Activated T-cell treated with anti-CD3 and anti-CD28 coated beads, Interleukin-2, amount 50 U/mL, for 4 hours (primary cell): ENCODE measurements at regions not wholly inside any gene's neighbourhood (a gene's known extent, or its start where the extent isn't known, plus 50 kb on each side); places are given as distances from the start of the nearest gene placed in this dataset.

Experiments
- ATAC-seq, 2 donors: fragments of 200-7000 bp; cut with Tn5 transposase; one replicate each; pipeline ENCODE4 v1.10.0; 2021
- DNase-seq: peaks from one replicate; pipeline ENCODE4 v3.0.0-alpha.2; 2020
- H3K27me3 Mint-ChIP-seq: one replicate; pipeline ENCODE4 v1.8.0; 2021; ENCODE audit warnings: low read depth, mixed read lengths
- H3K36me3 Mint-ChIP-seq: one replicate; pipeline ENCODE4 v1.8.0; 2022; ENCODE audit warnings: mixed read lengths; ENCODE audit not compliant: insufficient read depth
- H3K4me1 Mint-ChIP-seq: one replicate; pipeline ENCODE4 v1.8.0; 2021; ENCODE audit warnings: low read depth, mixed read lengths
- H3K4me3 Mint-ChIP-seq: one replicate; pipeline ENCODE4 v1.8.0; 2021; ENCODE audit warnings: mild to moderate bottlenecking, moderate library complexity, mixed read lengths
- H3K9me3 Mint-ChIP-seq: one replicate; pipeline ENCODE4 v1.8.0; 2021; ENCODE audit warnings: mixed read lengths

- no peaks in the 10 kb centered on the region for H3K9me3 Mint-ChIP-seq
- no peaks in the 10 kb centered on the region for H3K4me1 Mint-ChIP-seq
- peaks cover 9% of the 10 kb centered on the region for H3K27me3 Mint-ChIP-seq
- DNase-seq, result no peak
- no peak for ATAC-seq
- no peaks in the 10 kb centered on the region for H3K36me3 Mint-ChIP-seq
- H3K4me3 Mint-ChIP-seq, result no peak overlapping the region
These were observed 256.2 kb upstream of the KLHL29 start for GRCh38 chr2:23128684-23129292.

- Mint-ChIP-seq H3K4me1 (no peaks in the 10 kb centered on the region), H3K27me3 (peaks cover 9% of the 10 kb centered on the region), H3K9me3 (no peaks in the 10 kb centered on the region), H3K4me3 (no peak overlapping the region), H3K36me3 (no peaks in the 10 kb centered on the region)
- ATAC-seq, result no peak
- no peak for DNase-seq
These were observed 253.9 kb upstream of the KLHL29 start for GRCh38 chr2:23131066-23131575.

- H3K4me1 Mint-ChIP-seq, result no peaks in the 10 kb centered on the region
- no peak for ATAC-seq
- H3K27me3 Mint-ChIP-seq, result peaks cover 9% of the 10 kb centered on the region
These were observed 253.0 kb upstream of the KLHL29 start for GRCh38 chr2:23132000-23132399.

GRCh38 chr2:23132823-23133595 is 252.0 kb upstream of the KLHL29 start:
- no peaks in the 10 kb centered on the region for H3K4me1 Mint-ChIP-seq
- peaks cover 9% of the 10 kb centered on the region for H3K27me3 Mint-ChIP-seq
- no peaks in the 10 kb centered on the region for H3K36me3 Mint-ChIP-seq
- DNase-seq, result no peak
- H3K9me3 Mint-ChIP-seq, result no peaks in the 10 kb centered on the region
- H3K4me3 Mint-ChIP-seq, result no peak overlapping the region
- ATAC-seq, result no peak

More at GRCh38 chr2:23132000-23132399, 253.0 kb upstream of the KLHL29 start:
- Mint-ChIP-seq H3K36me3 (no peaks in the 10 kb centered on the region), H3K9me3 (no peaks in the 10 kb centered on the region), H3K4me3 (no peak overlapping the region)
- no peak for DNase-seq

GRCh38 chr2:23134726-23135125 is 250.3 kb upstream of the KLHL29 start:
- DNase-seq (no peak), ATAC-seq (no peak)
- Mint-ChIP-seq H3K4me1 (no peaks in the 10 kb centered on the region), H3K36me3 (no peaks in the 10 kb centered on the region), H3K9me3 (no peaks in the 10 kb centered on the region), H3K4me3 (no peak overlapping the region), H3K27me3 (peaks cover 7% of the 10 kb centered on the region)

- Mint-ChIP-seq H3K27me3 (peaks cover 4% of the 10 kb centered on the region), H3K4me1 (no peaks in the 10 kb centered on the region), H3K36me3 (no peaks in the 10 kb centered on the region), H3K4me3 (no peak overlapping the region), H3K9me3 (no peaks in the 10 kb centered on the region)
- DNase-seq, result no peak
- no peak for ATAC-seq
These were observed 249.4 kb upstream of the KLHL29 start for GRCh38 chr2:23135481-23136100.

DNA sequence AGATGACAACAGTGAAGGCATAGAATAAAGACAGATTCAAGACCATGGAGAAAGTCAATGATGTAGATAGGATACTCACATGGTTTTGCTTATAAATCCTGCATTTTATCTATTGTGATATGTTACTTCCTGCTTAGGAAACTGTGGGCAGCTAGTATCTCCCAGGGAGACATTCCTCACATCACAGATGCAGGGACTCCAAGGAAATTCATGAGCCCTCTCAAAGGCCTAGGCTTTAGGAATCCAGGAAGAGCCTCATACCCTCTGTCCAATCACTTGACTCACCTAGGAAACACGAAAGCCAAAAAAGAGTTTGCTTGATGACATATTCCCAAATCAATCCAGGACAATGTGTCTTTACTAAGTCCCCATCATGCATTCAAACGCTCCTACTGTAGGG is 247.8 kb upstream of the KLHL29 start:
- Mint-ChIP-seq H3K4me3 (no peak overlapping the region), H3K27me3 (peaks cover 6% of the 10 kb centered on the region), H3K36me3 (no peaks in the 10 kb centered on the region), H3K9me3 (no peaks in the 10 kb centered on the region), H3K4me1 (no peaks in the 10 kb centered on the region)
- DNase-seq, result no peak
- ATAC-seq, result no peak

- no peak for DNase-seq
- H3K36me3 Mint-ChIP-seq, result no peaks in the 10 kb centered on the region
- no peaks in the 10 kb centered on the region for H3K4me1 Mint-ChIP-seq
These were observed 246.3 kb upstream of the KLHL29 start for GRCh38 chr2:23138701-23139100.

DNA sequence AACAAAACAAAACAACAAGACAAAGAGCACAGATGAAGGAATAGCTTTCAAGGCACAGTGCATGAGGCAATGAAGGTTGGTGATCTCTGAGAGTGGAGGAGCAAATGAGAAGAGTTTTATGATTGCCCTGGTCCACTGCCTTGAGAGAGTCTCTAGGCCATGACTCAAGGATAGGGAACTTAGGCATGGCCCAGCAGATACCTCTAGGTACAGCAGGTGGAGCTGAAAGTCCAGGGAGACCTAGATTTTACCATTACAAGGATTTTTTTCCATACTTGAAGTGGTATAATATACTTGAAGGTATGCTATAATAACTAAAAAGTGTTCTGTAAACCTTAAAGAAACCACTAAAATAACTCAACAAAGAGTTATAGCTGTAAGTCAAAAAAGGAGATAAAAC is 239.5 kb upstream of the KLHL29 start:
- ATAC-seq (no peak), DNase-seq (no peak)
- Mint-ChIP-seq H3K4me1 (no peaks in the 10 kb centered on the region), H3K4me3 (no peak overlapping the region), H3K36me3 (no peaks in the 10 kb centered on the region), H3K27me3 (peaks cover 7% of the 10 kb centered on the region), H3K9me3 (no peaks in the 10 kb centered on the region)

More at GRCh38 chr2:23138701-23139100, 246.3 kb upstream of the KLHL29 start:
- no peak for ATAC-seq
- Mint-ChIP-seq H3K4me3 (no peak overlapping the region), H3K9me3 (no peaks in the 10 kb centered on the region), H3K27me3 (peaks cover 7% of the 10 kb centered on the region)

- Mint-ChIP-seq H3K27me3 (peaks cover 7% of the 10 kb centered on the region), H3K9me3 (no peaks in the 10 kb centered on the region), H3K4me3 (no peak overlapping the region), H3K4me1 (no peaks in the 10 kb centered on the region), H3K36me3 (no peaks in the 10 kb centered on the region)
- no peak for ATAC-seq
- DNase-seq, result no peak
These were observed 239.0 kb upstream of the KLHL29 start for GRCh38 chr2:23146011-23146410.

DNA sequence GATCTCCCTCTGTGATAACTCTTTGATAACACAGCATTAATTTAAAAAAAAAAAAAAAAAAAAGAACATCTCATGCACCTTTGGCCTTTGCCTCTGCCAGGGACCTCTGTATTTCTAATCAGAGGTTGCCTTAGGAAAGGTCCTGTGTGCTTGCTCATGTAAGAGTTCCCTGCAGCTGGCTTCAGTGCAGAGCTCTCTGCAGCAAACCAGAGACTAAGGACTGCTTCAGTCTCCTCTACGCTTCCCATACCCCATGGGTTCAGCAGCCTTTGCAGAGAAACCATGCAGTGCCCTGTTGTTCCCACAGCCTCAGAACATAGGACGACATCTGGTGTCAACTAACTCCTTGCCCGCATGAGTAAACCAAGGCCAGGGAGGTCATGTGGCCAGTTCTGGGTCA is 236.6 kb upstream of the KLHL29 start:
- no peaks in the 10 kb centered on the region for H3K36me3 Mint-ChIP-seq
- H3K27me3 Mint-ChIP-seq, result peaks cover 4% of the 10 kb centered on the region
- DNase-seq, result no peak
- no peaks in the 10 kb centered on the region for H3K9me3 Mint-ChIP-seq
- no peak for ATAC-seq
- H3K4me3 Mint-ChIP-seq, result no peak overlapping the region
- H3K4me1 Mint-ChIP-seq, result no peaks in the 10 kb centered on the region

- ATAC-seq (no peak), DNase-seq (no peak)
- Mint-ChIP-seq H3K4me1 (no peaks in the 10 kb centered on the region), H3K9me3 (no peaks in the 10 kb centered on the region), H3K27me3 (peaks cover 4% of the 10 kb centered on the region), H3K4me3 (no peak overlapping the region), H3K36me3 (no peaks in the 10 kb centered on the region)
These were observed 235.2 kb upstream of the KLHL29 start for GRCh38 chr2:23149777-23150176.

DNA sequence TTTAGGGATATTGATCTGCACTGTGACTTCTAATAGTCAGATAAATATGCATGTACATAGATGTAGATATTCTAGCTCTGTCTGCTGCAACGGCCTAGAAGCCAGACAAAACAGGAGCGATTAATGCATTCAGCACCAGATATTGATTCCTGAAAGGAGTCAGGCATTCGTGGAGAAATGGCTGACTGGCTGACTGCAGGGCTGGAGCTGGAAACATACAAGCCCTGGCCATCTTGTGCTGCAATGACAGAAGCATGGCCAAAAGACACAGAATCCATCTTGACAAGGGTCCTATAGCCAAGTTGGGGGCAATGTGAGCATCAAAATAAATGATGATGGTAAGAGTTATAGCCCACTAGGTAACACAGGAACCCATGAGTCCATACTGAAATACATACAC is 231.5 kb upstream of the KLHL29 start:
- H3K4me1 Mint-ChIP-seq, result no peaks in the 10 kb centered on the region
- no peaks in the 10 kb centered on the region for H3K9me3 Mint-ChIP-seq
- H3K36me3 Mint-ChIP-seq, result no peaks in the 10 kb centered on the region
- H3K4me3 Mint-ChIP-seq, result no peak overlapping the region
- ATAC-seq (no peak), DNase-seq (no peak)
- H3K27me3 Mint-ChIP-seq, result peaks cover 2% of the 10 kb centered on the region

GRCh38 chr2:23155022-23155421 is 230.0 kb upstream of the KLHL29 start:
- Mint-ChIP-seq H3K36me3 (no peaks in the 10 kb centered on the region), H3K9me3 (no peaks in the 10 kb centered on the region)

DNA sequence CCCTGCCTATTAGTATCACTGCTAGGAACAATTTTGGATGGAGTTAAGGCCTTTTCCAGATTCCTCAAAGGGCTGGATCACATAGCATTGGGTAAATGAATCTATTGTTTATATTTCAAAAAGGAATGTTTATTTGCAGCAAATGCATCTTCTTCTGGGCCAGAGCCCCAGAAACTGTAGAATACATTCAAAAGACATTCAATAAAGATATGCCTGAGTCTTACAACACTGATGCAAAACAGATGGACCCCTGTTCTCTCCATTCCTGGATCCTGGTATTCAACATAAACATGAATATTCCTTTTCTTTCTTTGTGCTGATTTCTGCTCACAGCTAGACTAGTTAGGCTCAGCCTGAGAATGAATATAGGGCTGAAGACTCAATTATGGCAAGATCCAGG is 227.2 kb upstream of the KLHL29 start:
- DNase-seq, result no peak
- no peaks in the 10 kb centered on the region for H3K27me3 Mint-ChIP-seq
- H3K9me3 Mint-ChIP-seq, result no peaks in the 10 kb centered on the region
- no peaks in the 10 kb centered on the region for H3K4me1 Mint-ChIP-seq
- ATAC-seq, result no peak
- H3K4me3 Mint-ChIP-seq, result no peak overlapping the region
- H3K36me3 Mint-ChIP-seq, result no peaks in the 10 kb centered on the region

More at GRCh38 chr2:23155022-23155421, 230.0 kb upstream of the KLHL29 start:
- Mint-ChIP-seq H3K27me3 (peaks cover 2% of the 10 kb centered on the region), H3K4me3 (no peak overlapping the region), H3K4me1 (no peaks in the 10 kb centered on the region)
- DNase-seq, result no peak
- ATAC-seq, result no peak
